Epithelial cell of proximal tubule (primary cell): ENCODE measurements at regions not wholly inside any gene's neighbourhood (a gene's known extent, or its start where the extent isn't known, plus 50 kb on each side); places are given as distances from the start of the nearest gene placed in this dataset.
A peak's percentile ranks its signal among the peaks of the same experiment; 100 is the strongest.

Source experiments
- DNase-seq: peaks from one replicate; pipeline ENCODE4 v3.0.0-alpha.2; 2011; ENCODE audit warnings: low read depth
- H3K4me3 ChIP-seq: 2 replicates; pipeline ENCODE4 v1.5.1; 2011; ENCODE audit warnings: low read depth, mild to moderate bottlenecking, low read length
- TF ChIP-seq, protein P1 (sequence below): conservative IDR thresholded peaks from 2 replicates; pipeline ENCODE4 v1.5.1; 2012; ENCODE audit warnings: low read depth, mild to moderate bottlenecking, low read length

DNA sequence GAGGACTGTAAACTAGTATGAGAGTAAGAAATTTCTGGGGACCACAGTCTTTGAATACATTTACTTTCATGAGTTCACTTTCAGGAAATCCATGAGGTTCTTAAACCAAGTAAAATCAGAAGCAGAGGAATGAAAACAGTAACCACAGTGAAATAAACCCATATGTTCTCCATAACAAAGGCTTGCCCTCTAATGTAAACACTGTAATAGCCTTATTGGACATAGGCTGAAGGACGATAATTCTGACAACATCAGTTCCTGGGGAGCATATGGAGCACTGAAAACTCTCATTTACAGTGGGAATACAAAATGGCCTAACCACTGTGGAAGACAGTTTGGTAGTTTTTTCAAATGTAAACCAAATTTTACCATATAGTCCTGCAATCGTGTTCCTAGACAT, 965.8 kb downstream of the NSUN3 start:
- no peak overlapping the region for H3K4me3 ChIP-seq
- TF ChIP-seq, protein P1, sequence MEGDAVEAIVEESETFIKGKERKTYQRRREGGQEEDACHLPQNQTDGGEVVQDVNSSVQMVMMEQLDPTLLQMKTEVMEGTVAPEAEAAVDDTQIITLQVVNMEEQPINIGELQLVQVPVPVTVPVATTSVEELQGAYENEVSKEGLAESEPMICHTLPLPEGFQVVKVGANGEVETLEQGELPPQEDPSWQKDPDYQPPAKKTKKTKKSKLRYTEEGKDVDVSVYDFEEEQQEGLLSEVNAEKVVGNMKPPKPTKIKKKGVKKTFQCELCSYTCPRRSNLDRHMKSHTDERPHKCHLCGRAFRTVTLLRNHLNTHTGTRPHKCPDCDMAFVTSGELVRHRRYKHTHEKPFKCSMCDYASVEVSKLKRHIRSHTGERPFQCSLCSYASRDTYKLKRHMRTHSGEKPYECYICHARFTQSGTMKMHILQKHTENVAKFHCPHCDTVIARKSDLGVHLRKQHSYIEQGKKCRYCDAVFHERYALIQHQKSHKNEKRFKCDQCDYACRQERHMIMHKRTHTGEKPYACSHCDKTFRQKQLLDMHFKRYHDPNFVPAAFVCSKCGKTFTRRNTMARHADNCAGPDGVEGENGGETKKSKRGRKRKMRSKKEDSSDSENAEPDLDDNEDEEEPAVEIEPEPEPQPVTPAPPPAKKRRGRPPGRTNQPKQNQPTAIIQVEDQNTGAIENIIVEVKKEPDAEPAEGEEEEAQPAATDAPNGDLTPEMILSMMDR, result no peak
- DNase-seq, result no peak

- H3K4me3 ChIP-seq, result no peak overlapping the region
- TF ChIP-seq, protein P1, result no peak
- DNase-seq, result no peak
These were observed 966.8 kb downstream of the NSUN3 start for GRCh38 chr3:95029644-95030043.

- TF ChIP-seq, protein P1, result no peak
- no peak overlapping the region for H3K4me3 ChIP-seq
- DNase-seq, result no peak
These were observed 973.7 kb downstream of the NSUN3 start for GRCh38 chr3:95036526-95037021.

DNA sequence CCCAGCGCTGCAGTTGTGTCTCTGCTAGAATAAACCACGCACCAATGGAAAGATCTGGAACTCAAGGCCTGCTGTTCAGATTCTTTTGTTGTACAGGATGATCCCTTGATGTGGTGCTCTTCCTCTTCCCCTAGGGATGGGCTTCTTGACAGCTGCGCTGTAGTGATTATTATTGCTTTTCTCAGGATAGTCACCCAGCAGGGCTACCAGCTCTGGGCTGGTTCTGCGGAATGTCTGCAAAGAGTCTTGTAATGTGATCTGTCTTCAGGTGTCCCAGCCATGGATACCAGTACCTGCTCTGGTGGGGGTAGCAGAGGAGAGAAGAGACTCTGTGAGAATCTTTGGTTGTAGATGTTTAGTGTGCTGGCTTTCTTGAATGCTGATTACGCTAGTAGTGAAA, 974.2 kb downstream of the NSUN3 start:
- no peak for DNase-seq
- no peak overlapping the region for H3K4me3 ChIP-seq
- TF ChIP-seq, protein P1, result no peak

DNA sequence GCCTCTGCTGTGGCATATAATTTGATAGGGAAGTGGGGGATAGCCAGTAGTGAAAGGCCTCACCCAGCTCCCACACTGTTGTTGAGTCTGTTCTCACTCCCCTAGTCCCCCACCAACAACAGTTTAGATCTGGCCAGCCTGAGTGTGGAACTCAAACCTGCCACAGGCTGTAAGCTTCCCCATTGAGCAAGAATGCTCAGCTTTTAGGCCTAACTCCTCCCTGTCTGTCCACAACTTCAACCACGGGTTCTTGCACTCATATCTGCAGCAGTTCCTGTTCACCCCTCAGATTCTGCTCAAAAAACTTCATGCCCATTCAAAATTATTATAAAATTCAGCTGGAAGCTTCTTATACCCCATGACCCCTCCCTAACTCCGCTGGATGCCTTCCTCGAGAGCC, 975.1 kb downstream of the NSUN3 start:
- TF ChIP-seq, protein P1, result no peak
- DNase-seq, result no peak
- no peak overlapping the region for H3K4me3 ChIP-seq

DNA sequence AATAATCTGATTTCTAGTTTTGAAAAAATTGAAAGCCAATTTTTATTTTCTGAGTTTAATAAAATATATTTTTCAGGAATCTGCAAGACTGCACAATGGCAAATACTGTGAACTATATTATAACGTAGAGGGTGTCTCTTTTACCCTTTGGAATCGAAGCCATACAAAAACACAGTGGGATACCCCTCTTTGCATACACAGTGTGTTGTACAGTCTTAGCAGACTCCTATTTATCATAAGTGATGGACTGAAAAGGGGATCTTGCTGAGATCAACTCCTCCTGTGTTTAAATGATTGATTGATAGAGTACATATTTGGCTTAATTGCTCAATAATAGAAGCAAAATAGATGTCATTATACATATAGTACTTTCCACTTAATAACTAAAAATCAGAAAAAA, 981.2 kb downstream of the NSUN3 start:
- DNase-seq, result no peak
- H3K4me3 ChIP-seq, result no peak overlapping the region
- TF ChIP-seq, protein P1, result no peak

DNA sequence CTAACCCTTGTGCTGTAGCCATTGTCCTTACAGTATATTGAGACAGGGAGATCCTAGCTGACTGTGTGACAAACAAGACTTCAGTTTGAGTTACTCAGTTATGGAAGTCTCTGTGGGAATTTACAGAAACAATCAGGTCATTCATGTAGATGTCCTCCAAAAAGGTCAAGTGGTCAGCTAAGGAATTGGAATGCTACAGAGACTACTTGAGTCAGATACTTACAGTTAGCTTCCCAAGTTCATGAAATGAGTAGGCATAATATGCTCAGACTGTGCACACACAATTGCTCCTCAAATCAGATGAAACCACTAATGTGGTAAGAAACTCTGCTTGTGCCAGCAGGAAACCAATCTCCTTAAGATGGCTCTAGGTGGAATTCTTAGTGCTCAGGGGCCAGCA, 985.7 kb downstream of the NSUN3 start:
- no peak overlapping the region for H3K4me3 ChIP-seq
- TF ChIP-seq, protein P1, result no peak
- peak; percentile 20 for DNase-seq
